ENCODE measurements at regions not wholly inside any gene's neighbourhood (a gene's known extent, or its start where the extent isn't known, plus 50 kb on each side); places are given as distances from the start of the nearest gene placed in this dataset.

GRCh38 chr12:13304924-13305323 lies 108.4 kb downstream of the EMP1 start:
- H2AFZ ChIP-seq (ENCODE audit: low read depth, low read length, poor library complexity, severe bottlenecking), result no peak overlapping the region
- H3K27ac ChIP-seq (ENCODE audit: low read depth, low read length), result no peak overlapping the region
- no peaks in the 10 kb centered on the region for H3K4me1 ChIP-seq (ENCODE audit: control insufficient read depth in 1 of 2, insufficient read depth in 2 of 2, low read length in 2 of 2)
- ChIA-PET POLR2A (no interaction called here), CTCF (no interaction called here), RAD21 (ENCODE audit: low non-redundant PET in 1 of 2, low total read pairs in 2 of 2, uncharacterized antibody in 2 of 2, unreplicated experiment in 2 of 2) (interaction anchor here in 1 of 2 experiments (0.6 kb wide), 1 partner anchor 559 kb away, joined by 3 read pairs; no protein-coding TSS in a partner anchor)
- H3K36me3 ChIP-seq (ENCODE audit: control insufficient read depth in 1 of 2, insufficient read depth in 2 of 2, low read length in 2 of 2), result no peaks in the 10 kb centered on the region
- no peak overlapping the region for H3K4me3 ChIP-seq (replicated peaks in 1 of 2; ENCODE audit: low read depth in 1 of 2, low read length in 2 of 2)
- intact Hi-C loops (cut with micrococcal nuclease), result no loop called here
- no peaks in the 10 kb centered on the region for H4K20me1 ChIP-seq (ENCODE audit: insufficient read depth)
- H3K9me3 ChIP-seq (ENCODE audit: control insufficient read depth in 1 of 2, insufficient read depth in 1 of 2, low read depth in 1 of 2, low read length in 2 of 2), result no peaks in the 10 kb centered on the region
- H3K4me2 ChIP-seq (ENCODE audit: low read length), result no peak overlapping the region
- no peaks in the 10 kb centered on the region for H3K9me2 ChIP-seq (ENCODE audit: insufficient read depth)
- ATAC-seq, result no peak
- H3K27me3 ChIP-seq (ENCODE audit: insufficient read depth, low read length), result no peaks in the 10 kb centered on the region
- H3K79me2 ChIP-seq (ENCODE audit: insufficient read depth, low read length), result no peaks in the 10 kb centered on the region
- H3K9ac ChIP-seq (ENCODE audit: low read length), result no peak overlapping the region
- no TSS peak for BruUV-seq (replicated peaks)
- no peak for TF ChIP-seq ZNF274 (IDR thresholded peaks at IDR 0.05; ENCODE audit: low read depth, low read length)
- TF ChIP-seq POLR2AphosphoS5 (IDR thresholded peaks at IDR 0.05; ENCODE audit: low read depth, low read length), result no peak
- TF ChIP-seq FOSL1 (IDR thresholded peaks at IDR 0.05; ENCODE audit: low read depth), result no peak
- no peak for TF ChIP-seq SP1 (IDR thresholded peaks at IDR 0.05; ENCODE audit: low read depth)
- TF ChIP-seq YY1 (IDR thresholded peaks at IDR 0.05; ENCODE audit: extremely low read depth, insufficient replicate concordance, low read depth, low read length), result no peak
- TF ChIP-seq SIN3A (IDR thresholded peaks at IDR 0.05; ENCODE audit: low read depth), result no peak
- TF ChIP-seq CTCF (IDR thresholded peaks at IDR 0.05 in 2 of 3, conservative IDR thresholded peaks at IDR 0.05 in 1 of 3; ENCODE audit: borderline replicate concordance in 1 of 3, insufficient read depth in 1 of 3, low read depth in 2 of 3, low read length in 2 of 3), result no peak
- TF ChIP-seq EZH2phosphoT487 (IDR thresholded peaks at IDR 0.05; ENCODE audit: borderline replicate concordance), result no peak
- TF ChIP-seq EZH2 (IDR thresholded peaks at IDR 0.05), result no peak
- TF ChIP-seq JUND (IDR thresholded peaks at IDR 0.05), result no peak
- no peak for TF ChIP-seq ATF3 (IDR thresholded peaks at IDR 0.05)
- TF ChIP-seq REST (IDR thresholded peaks at IDR 0.05; ENCODE audit: low read depth), result no peak
- no peak for TF ChIP-seq ZFX (IDR thresholded peaks at IDR 0.05)
- no peak for TF ChIP-seq TCF7L2 (IDR thresholded peaks at IDR 0.05; ENCODE audit: borderline replicate concordance, extremely low read depth, insufficient read depth, insufficient read length)
- no peak for TF ChIP-seq ZBTB33 (IDR thresholded peaks at IDR 0.05; ENCODE audit: extremely low read depth, insufficient replicate concordance, low read length)
- DNase-seq (ENCODE audit: low read depth, low spot score), result no peak

Measured in HCT116 (cell line).